ENCODE measurements at regions not wholly inside any gene's neighbourhood (a gene's known extent, or its start where the extent isn't known, plus 50 kb on each side); places are given as distances from the start of the nearest gene placed in this dataset.

DNA sequence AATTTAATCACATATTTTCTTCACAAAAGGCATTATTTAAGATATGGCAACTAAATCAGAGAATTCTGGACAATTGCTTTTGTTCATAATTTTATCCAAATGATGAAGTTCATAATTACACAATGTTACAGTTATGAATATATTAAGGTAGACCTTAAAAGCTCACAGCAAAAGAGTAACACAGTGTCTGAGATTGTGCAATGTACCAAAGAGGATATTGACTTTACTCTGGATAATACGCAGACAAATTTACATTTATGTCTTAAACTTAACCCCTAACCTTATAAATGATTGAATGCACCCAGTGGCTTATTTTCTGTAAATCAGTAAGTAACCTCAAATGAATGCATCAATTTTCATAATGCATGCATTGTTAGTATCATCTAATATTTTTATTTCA is 216.2 kb upstream of the SAMSN1 start:
- TF ChIP-seq, protein P1, sequence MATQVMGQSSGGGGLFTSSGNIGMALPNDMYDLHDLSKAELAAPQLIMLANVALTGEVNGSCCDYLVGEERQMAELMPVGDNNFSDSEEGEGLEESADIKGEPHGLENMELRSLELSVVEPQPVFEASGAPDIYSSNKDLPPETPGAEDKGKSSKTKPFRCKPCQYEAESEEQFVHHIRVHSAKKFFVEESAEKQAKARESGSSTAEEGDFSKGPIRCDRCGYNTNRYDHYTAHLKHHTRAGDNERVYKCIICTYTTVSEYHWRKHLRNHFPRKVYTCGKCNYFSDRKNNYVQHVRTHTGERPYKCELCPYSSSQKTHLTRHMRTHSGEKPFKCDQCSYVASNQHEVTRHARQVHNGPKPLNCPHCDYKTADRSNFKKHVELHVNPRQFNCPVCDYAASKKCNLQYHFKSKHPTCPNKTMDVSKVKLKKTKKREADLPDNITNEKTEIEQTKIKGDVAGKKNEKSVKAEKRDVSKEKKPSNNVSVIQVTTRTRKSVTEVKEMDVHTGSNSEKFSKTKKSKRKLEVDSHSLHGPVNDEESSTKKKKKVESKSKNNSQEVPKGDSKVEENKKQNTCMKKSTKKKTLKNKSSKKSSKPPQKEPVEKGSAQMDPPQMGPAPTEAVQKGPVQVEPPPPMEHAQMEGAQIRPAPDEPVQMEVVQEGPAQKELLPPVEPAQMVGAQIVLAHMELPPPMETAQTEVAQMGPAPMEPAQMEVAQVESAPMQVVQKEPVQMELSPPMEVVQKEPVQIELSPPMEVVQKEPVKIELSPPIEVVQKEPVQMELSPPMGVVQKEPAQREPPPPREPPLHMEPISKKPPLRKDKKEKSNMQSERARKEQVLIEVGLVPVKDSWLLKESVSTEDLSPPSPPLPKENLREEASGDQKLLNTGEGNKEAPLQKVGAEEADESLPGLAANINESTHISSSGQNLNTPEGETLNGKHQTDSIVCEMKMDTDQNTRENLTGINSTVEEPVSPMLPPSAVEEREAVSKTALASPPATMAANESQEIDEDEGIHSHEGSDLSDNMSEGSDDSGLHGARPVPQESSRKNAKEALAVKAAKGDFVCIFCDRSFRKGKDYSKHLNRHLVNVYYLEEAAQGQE (IDR thresholded peaks at IDR 0.05; ENCODE audit: insufficient read depth in 1 of 2, low read depth in 2 of 2, low read length in 2 of 2): no peak
- TF ChIP-seq POLR2AphosphoS5 (IDR thresholded peaks at IDR 0.05; ENCODE audit: low read depth, low read length): no peak
- no peak for TF ChIP-seq TAF1 (IDR thresholded peaks at IDR 0.05; ENCODE audit: borderline replicate concordance, insufficient read depth, low read length)

Data from PFSK-1 (cell line).